CD4-positive, alpha-beta T cell treated with Interleukin-17A for 4 hours (primary cell): ENCODE measurements at regions not wholly inside any gene's neighbourhood (a gene's known extent, or its start where the extent isn't known, plus 50 kb on each side); places are given as distances from the start of the nearest gene placed in this dataset.
A peak's percentile ranks its signal among the peaks of the same experiment; 100 is the strongest.

Source experiments
- DNase-seq: peaks from one replicate; pipeline ENCODE4 v3.0.0-alpha.2; 2020; ENCODE audit warnings: mixed read lengths

DNA sequence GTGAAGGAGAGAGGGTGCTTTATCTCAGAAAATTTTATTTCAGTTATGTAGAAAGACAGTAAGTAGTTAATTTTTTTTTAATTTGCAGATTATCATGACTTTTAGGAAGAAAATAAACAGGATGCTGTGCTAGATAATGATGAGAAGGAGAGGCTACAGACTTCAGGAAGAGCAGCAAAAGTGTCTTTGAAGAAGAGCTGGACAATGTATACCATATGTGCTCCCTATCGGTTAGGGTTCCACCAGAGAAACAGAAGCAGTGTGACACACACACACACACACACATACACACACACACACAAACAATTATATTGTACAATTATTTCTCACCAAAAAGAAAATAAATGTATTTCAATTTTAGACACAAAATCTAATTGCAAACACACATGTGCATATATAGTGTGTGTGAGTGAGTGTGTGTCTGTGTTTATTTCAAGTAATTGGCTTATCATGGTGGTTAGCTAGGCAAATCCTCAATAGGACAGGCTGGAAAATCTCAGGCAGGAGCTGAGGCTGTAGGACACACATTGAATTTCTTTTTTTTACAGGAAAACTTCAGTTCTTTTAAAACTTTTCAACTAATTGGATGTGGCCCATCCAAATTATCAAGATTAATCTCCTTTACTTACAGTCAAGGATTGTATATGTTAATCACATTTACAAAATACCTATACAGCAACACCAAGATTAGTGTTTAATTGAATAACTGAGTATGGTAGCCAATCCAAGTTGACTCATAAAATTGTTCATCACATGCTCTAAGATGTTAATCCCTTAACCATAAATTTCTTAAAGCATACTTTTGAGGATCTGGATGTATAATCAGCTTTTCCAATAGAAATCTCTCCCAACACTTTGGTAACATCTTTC is 235.8 kb upstream of the DCN start:
- DNase-seq = no peak

DNA sequence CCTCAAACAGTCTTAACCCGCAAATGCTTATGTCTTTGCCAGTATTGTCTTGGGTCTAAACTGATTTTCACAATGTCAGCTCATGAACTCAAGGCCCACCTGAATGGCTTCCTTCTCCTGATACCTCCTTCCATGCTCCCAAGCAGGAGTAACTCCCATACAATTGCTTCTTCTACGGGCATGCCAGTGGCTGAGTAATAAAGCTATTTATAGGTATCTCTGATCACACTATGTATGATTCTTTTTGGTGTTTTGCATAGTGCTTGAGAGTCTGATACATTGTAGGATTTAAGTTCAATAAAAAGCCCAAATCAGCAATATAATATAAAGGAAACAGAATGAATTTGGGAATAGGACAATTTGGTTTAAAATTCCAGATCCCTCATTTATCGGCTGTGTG is 235.0 kb upstream of the DCN start:
- DNase-seq = no peak

DNA sequence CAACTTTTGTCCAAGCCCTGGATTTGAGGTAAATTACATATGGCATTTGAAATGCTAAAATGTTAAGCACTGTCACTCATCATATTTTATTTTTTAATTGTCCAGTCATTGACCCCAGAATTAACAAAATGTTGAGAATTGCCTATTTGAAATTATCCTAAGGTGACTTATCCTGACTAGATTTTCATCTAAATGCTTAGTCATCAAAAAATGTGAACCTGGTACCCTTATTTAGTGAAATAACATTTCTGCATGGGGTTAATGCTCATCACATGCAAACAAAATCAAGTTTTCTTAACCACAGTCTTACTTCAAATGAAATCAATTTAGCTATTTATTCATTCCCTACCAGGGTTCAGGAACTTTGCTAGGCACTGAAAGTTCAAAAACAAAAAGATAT is 232.0 kb upstream of the DCN start:
- no peak for DNase-seq

GRCh38 chr12:91413581-91414546 is 231.2 kb upstream of the DCN start:
- DNase-seq = no peak

DNA sequence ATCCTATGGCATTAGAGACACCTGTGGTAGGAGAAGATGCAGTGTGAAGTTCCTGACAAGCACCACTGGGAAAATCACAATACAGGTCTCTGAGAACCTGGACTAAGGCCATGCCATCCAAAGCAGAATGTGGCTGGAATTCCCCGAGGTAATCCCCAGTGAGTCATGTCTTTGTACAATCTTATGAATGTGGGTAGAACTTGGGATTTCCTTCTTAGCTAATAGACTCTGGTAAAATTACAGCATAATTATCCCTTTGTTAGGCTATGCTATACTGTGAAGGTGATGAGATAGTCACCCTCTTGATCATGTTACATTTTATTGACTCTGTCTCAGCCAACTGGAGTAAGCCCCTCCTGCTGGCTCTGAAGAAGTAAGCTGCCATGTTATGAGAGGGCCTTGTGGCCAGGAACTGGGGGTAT is 224.3 kb upstream of the DCN start:
- DNase-seq = no peak

DNA sequence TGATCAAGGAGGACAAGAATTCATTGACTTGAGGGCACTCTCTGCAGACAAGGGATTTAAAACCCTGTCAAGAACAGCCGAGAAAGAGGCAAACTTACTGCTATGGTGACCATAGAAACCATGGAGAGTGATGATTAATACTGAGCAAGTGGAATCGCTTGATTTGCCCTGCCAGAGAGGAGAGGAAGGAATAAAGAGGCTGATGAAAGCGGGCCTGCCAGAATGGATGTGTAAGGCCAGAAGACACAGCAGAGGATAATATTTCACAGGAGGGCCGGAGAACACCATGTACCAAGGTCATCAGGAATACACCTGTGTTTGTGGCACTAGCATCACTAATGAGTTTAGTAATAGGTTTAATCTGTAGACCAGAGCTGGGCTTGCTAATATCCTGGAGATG is 221.8 kb upstream of the DCN start:
- no peak for DNase-seq

DNA sequence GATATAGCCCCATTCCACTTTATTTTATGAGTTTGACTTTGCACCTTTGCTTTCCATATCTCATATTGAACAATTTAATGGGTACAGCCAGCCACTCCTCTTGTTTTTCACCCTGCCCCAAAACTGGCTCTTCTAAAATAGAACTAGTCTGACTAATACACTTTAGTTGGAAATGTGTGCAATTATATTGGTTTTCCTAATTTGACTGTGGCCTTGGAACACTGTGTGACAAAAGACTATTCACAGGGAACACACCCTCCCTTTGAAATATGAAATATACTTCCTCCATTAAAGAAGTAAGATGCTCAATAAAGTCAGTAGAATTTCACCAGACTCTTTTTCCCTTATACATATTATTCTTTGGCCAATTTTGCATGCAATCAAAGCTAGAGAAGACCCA is 218.6 kb upstream of the DCN start:
- no peak for DNase-seq

GRCh38 chr12:91400271-91400670 is 217.7 kb upstream of the DCN start:
- DNase-seq = no peak

DNA sequence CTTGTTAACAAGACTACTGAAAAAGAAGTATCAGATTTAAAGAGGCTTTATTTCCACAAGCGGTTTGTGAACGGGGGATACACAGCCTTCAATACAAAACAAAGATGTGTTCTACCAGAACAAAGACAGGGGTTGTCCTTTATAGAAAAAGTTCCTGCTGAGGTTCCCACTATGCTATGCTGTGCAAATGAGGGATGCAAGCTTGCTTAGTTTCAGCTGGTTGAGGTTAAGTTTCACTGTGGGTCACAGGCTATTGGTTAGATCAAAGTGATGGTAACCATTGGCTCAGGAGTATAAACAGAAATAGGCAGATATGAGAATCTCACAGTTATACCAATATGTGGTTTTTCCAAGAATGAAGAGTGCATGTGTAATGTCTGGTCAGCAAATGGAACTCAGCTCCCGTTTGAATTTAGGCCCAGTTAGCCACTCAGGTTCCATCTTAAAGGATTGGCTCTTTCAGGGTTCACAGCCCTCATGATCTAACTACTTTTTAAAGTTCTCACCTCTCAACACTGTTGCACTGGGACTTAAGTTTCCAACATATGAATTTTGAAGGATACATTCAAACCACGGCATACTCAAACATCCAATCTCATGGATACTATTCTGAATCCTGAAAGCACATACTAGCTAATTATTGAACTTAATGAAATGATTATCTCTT is 215.4 kb upstream of the DCN start:
- no peak for DNase-seq

- DNase-seq = no peak
These were observed 213.7 kb upstream of the DCN start for GRCh38 chr12:91396293-91396692.

DNA sequence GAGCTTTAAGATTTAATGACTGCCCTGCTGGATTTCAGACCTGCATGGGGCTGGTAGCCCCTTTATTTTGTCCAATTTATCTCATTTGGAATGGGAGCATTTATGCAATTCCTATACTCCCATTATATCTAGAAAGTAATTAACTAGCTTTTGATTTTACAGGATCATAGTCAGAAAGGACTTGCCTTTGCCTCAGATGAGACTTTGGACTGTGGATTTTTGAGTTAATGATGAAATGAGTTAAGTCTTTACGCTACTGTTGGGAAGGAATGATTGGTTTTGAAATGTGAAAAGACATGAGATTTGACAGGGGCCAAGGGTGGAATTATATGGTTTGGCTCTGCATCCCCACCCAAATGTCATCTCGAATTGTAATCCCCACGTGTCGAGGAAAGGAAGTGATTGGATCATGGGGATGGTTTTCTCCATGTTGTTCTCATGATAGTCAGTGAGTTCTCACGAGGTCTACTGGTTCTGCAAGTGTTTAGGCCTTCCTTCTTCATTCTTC is 213.1 kb upstream of the DCN start:
- no peak for DNase-seq

GRCh38 chr12:91394903-91395302 is 212.3 kb upstream of the DCN start:
- no peak for DNase-seq

- no peak for DNase-seq
These were observed 206.0 kb upstream of the DCN start for GRCh38 chr12:91388573-91388972.

- DNase-seq = no peak
These were observed 205.0 kb upstream of the DCN start for GRCh38 chr12:91387461-91388134.

- DNase-seq = no peak
These were observed 202.2 kb upstream of the DCN start for GRCh38 chr12:91384806-91385205.

- DNase-seq = no peak
These were observed 201.7 kb upstream of the DCN start for GRCh38 chr12:91384366-91384765.

DNA sequence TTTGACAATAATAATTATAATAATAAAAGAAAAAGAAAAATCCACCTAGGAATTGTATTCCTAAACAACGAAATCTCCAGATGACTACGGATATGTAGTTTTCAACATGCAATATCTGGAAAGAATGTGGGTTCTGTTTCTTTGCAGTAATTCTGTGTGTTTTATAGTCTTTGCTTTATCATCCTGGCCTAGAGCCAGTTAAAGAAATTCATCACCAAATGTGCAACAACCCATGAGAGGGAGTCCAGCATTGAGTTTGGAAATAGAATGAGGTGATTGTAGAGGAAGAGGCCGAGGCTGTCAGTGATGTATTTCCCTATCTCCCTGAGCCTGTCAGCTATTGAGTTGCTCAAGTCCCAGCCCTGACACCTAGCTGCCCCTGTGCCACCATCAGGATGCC is 200.5 kb upstream of the DCN start:
- no peak for DNase-seq

- DNase-seq = peak; percentile 93
These were observed 199.5 kb upstream of the DCN start for GRCh38 chr12:91382081-91382543.

DNA sequence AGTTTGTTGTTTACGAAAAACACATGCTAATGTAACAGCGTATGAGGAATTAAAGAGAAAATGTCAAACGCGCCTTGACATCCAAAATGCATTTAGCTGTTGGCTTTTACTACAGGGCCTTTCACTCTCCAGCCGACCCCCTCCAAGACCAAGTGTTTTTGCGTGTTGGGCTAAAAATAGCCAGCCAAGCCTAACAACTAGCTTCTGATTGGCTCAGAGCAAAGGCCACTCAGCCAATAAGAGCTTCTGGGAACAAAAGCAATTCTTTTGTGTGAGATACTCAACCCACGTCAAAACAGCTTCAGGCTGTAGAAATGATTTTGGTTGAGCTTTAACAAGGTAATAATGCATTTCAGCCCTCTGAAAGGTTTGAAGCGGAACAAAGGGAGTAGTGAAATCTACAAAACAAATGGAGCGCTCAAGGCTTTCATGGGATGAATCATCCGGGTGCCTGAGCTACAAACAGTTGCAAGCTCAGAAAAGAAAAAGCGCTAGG is 198.7 kb upstream of the DCN start:
- DNase-seq = peak; percentile 38

DNA sequence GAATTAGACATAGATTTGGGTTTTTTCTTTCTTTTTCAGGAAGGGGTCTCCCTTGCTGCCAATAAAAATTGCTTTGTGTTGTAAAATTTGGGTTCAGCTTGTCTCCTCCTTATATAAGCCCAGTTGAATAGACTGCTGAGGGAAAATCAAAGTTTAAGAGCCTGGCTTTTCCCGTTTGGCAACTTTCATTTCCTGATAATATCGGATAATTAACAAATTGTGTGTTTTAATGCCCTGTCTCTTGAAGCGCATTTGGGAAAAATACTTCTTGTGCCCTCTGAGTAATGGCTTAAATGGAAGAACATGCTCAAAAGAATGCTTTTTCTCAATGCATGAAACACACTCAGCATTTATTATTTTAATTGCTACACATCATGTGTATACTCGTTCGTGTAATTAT is 198.0 kb upstream of the DCN start:
- no peak for DNase-seq

- DNase-seq = no peak
These were observed 196.6 kb upstream of the DCN start for GRCh38 chr12:91379051-91379775.
